ENCODE measurements at regions not wholly inside any gene's neighbourhood (a gene's known extent, or its start where the extent isn't known, plus 50 kb on each side); places are given as distances from the start of the nearest gene placed in this dataset.

GRCh38 chr7:42468471-42468870 is 231.5 kb upstream of the GLI3 start:
- no peak for TF ChIP-seq TCF12 (IDR thresholded peaks at IDR 0.05; ENCODE audit: low read depth, low read length)
- TF ChIP-seq CREB1 (IDR thresholded peaks at IDR 0.05): no peak
- TF ChIP-seq RFX5 (IDR thresholded peaks at IDR 0.05; ENCODE audit: borderline replicate concordance, low read depth, low read length): no peak
- no peak for TF ChIP-seq TBP (IDR thresholded peaks at IDR 0.05; ENCODE audit: low read depth, low read length)
- no peak for TF ChIP-seq NRF1 (IDR thresholded peaks at IDR 0.05; ENCODE audit: low read depth, low read length)
- no peak for TF ChIP-seq JUND (IDR thresholded peaks at IDR 0.05; ENCODE audit: low read length)
- TF ChIP-seq POLR2AphosphoS5 (IDR thresholded peaks at IDR 0.05; ENCODE audit: low read depth, low read length): no peak
- TF ChIP-seq HDAC6 (IDR thresholded peaks at IDR 0.05; ENCODE audit: low read depth, low read length): no peak
- no peak for TF ChIP-seq RAD21 (IDR thresholded peaks at IDR 0.05 in 1 of 2, conservative IDR thresholded peaks at IDR 0.05 in 1 of 2; ENCODE audit: low read depth in 2 of 2, low read length in 2 of 2)
- no peak for TF ChIP-seq JUN (IDR thresholded peaks at IDR 0.05; ENCODE audit: low read depth, low read length)
- TF ChIP-seq MAFK (IDR thresholded peaks at IDR 0.05; ENCODE audit: low read depth, low read length): no peak
- TF ChIP-seq SIRT6 (IDR thresholded peaks at IDR 0.05; ENCODE audit: low read length): no peak
- TF ChIP-seq EGR1 (IDR thresholded peaks at IDR 0.05; ENCODE audit: borderline replicate concordance, low read depth, low read length): no peak
- Histone ChIP-seq H3K4ac (replicated peaks; ENCODE audit: insufficient read length, low read depth, low read length) (no peak overlapping the region), H3K4me3 (ENCODE audit: extremely low read depth in 1 of 4, insufficient read depth in 2 of 4, low read depth in 3 of 4, low read length in 4 of 4) (no peak overlapping the region), H3K36me3 (ENCODE audit: control insufficient read depth in 2 of 4, insufficient read depth in 4 of 4, low read length in 3 of 4) (no peaks in the 10 kb centered on the region), H2BK120ac (replicated peaks; ENCODE audit: low read depth, low read length) (no peak overlapping the region), H3K9me3 (ENCODE audit: insufficient read depth in 2 of 2, low read depth in 1 of 2, low read length in 1 of 2) (no peaks in the 10 kb centered on the region), H2AFZ (ENCODE audit: low read length) (no peak overlapping the region), H3K79me1 (ENCODE audit: low read depth, low read length) (no peaks in the 10 kb centered on the region), H2BK12ac (ENCODE audit: low read depth, low read length) (no peak overlapping the region), H4K5ac (ENCODE audit: insufficient read length, low read depth, low read length) (no peak overlapping the region), H3K27me3 (replicated peaks in 1 of 4; ENCODE audit: control insufficient read depth in 3 of 4, extremely low read depth in 1 of 4, insufficient read depth in 3 of 4, low read length in 3 of 4) (no peaks in the 10 kb centered on the region), H2BK15ac (ENCODE audit: low read length) (no peak overlapping the region), H4K20me1 (replicated peaks in 1 of 2; ENCODE audit: control insufficient read depth in 1 of 2, insufficient read depth in 2 of 2, low read length in 2 of 2) (no peaks in the 10 kb centered on the region), H2BK20ac (ENCODE audit: low read length) (no peak overlapping the region), H3K23me2 (ENCODE audit: low read depth, low read length) (no peaks in the 10 kb centered on the region), H3K9ac (replicated peaks in 1 of 4; ENCODE audit: extremely low read depth in 1 of 4, low read depth in 3 of 4, low read length in 3 of 4) (no peak overlapping the region), H3K14ac (ENCODE audit: insufficient read length) (no peak overlapping the region), H3K27ac (ENCODE audit: low read depth, low read length) (no peak overlapping the region), H3K23ac (ENCODE audit: insufficient read length) (no peak overlapping the region), H3K18ac (ENCODE audit: extremely low read depth, low read length) (no peak overlapping the region), H3K4me2 (ENCODE audit: insufficient read depth in 1 of 2, low read depth in 2 of 2, low read length in 2 of 2) (no peak overlapping the region), H2AK5ac (ENCODE audit: low read depth, low read length) (no peak overlapping the region), H2BK5ac (ENCODE audit: low read depth, low read length) (no peak overlapping the region), H4K91ac (replicated peaks; ENCODE audit: insufficient read length, low read length) (no peak overlapping the region), H3K56ac (replicated peaks; ENCODE audit: insufficient read length, low read depth, low read length) (no peak overlapping the region), H3K4me1 (replicated peaks in 1 of 4; ENCODE audit: control insufficient read depth in 3 of 4, insufficient read depth in 4 of 4, low read length in 3 of 4) (no peaks in the 10 kb centered on the region), H3K79me2 (ENCODE audit: control insufficient read depth in 1 of 2, insufficient read depth in 2 of 2, low read length in 2 of 2) (no peaks in the 10 kb centered on the region), H4K8ac (ENCODE audit: extremely low read depth, insufficient read depth, low read length) (no peak overlapping the region)
- DNase-seq (ENCODE audit: low read depth in 1 of 2, low spot score in 2 of 2): no peak
- POLR2A ChIA-PET (ENCODE audit: partially characterized antibody): no interaction called here
- CTCF ChIA-PET (ENCODE audit: partially characterized antibody): interaction anchor here (0.6 kb wide), 1 partner anchor 530 kb away, joined by 3 read pairs; no protein-coding TSS in a partner anchor
- no peak for FAIRE-seq
- 96% methylated on average over 7 of the region's 7 CpGs; no CpG with 5 or more reads in 1 of the 2 experiments for WGBS, 2 experiments (ENCODE audit: extremely low coverage in 1 of 2, insufficient coverage in 1 of 2, insufficient read length in 1 of 2, insufficient replicate concordance in 2 of 2, low coverage in 1 of 2, low lambda C conversion rate in 2 of 2, missing lambda C conversion rate in 1 of 2)

Data from H1 (cell line).